HG02852 (cell line): ENCODE measurements at regions not wholly inside any gene's neighbourhood (a gene's known extent, or its start where the extent isn't known, plus 50 kb on each side); places are given as distances from the start of the nearest gene placed in this dataset.
"Not testable (repeated sequence)": the region's sequence is repeated elsewhere in the genome, so short reads cannot be mapped to it uniquely, and the experiment has no call there.

Source experiments
- ATAC-seq: cut with Tn5 transposase; IDR thresholded peaks from one replicate; pipeline ENCODE4 v1.9.1; 2021; ENCODE audit warnings: mild to moderate bottlenecking, moderate library complexity; ENCODE audit not compliant: unreplicated experiment

GRCh38 chr3:80770106-80771074 lies 991.1 kb downstream of the GBE1 start:
- no peak for ATAC-seq

DNA sequence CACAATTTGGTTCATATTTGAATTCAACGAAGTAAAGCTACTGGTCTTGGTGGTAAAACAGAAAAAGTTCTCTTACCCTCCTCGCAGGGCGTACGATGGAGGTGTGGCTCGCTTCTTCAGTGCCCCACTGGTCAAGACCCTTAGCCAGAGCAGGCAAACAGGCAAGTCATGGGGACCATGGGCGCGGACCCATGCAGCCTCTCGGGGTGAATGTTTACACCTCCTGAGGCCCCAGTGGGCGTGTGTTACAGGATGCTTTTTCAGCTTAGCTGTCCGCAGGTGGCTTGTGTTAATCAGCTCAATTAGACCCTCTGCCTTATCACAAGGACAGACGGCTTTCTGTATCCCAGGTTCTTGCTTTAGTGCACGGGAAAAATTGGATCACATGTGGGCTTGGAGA lies 991.8 kb downstream of the GBE1 start:
- no peak for ATAC-seq

DNA sequence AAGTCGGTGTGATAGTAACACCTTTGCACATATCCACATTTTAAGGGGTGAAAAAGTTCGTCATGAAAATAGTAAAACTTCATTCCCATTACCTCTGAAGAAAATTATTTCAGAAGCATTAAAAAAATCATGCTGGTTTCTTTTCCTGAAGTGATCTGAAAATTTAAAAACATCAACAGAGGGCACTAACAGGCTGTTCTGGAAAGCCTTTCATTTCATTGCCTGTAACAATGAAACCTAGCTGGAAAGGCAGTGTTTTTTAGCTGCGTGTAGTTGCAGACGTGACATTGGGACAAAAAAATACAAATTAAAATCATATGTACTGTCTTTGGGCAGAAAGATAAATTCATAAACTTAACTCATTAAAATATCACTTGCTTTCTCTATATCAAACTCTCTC lies 993.8 kb downstream of the GBE1 start:
- no peak for ATAC-seq

GRCh38 chr3:80754969-80755368 lies 987.2 kb upstream of the ROBO1 start:
- ATAC-seq: no peak

- no peak for ATAC-seq
Measured at GRCh38 chr3:80753021-80753420, 985.2 kb upstream of the ROBO1 start.

DNA sequence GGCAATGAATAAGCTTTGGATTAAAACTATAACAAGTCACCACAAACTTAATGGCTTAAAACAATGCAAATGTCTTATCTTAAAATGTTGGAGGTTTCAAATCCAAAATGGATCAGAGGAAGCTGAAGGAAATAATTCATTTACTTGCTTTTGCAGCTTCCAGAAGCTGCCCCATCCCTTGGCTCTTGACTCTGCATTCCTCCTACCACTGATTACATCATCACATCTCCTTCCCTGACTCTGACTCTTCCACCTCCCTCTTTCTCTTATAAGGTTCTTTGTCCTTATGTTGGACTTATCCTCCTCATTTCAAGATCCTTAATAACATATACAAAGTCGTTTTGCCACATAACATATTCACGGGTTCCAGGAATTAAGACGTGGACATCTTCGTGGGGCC lies 982.8 kb upstream of the ROBO1 start:
- ATAC-seq: no peak

DNA sequence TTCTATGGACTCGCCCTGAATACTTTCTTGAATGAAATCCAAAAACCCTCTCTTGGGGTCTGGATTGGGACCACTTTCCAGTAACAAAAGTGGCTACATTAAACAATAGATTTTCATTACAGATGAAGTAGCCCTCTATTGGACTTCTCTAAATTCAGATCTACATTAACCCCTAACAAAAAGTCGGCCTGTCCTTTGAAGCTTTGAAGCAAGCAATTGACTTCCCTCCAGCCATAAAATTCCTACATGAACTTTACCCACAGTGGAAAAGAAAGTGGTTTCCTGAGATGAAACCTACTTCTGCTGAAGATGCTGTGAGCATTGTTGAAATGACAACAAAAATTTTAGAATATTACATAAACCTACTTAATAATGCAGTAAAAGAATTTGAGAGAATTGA lies 967.1 kb upstream of the ROBO1 start:
- no peak for ATAC-seq

DNA sequence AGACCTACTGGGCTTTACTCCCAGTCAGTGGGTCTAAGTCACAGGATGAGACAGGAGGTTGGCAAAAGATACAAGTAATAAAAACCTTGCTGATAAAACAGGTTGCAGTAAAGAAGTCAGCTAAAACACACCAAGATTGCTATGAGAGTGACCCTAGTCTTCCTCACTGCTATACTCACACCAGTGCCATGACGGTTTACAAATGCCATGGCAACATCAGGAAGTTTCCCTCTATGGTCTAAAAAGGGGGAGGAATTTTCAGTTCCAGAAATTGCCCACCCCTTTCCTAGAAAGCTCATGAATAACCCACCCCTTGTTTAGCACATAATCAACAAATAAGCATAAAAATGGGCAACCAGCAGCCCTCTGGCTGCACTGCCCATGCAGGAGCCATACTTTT lies 966.7 kb upstream of the ROBO1 start:
- no peak for ATAC-seq

- no peak for ATAC-seq
Measured at GRCh38 chr3:80733522-80734176, 965.9 kb upstream of the ROBO1 start.

- not testable (repeated sequence) for ATAC-seq
Measured at GRCh38 chr3:80727561-80727960, 959.8 kb upstream of the ROBO1 start.

DNA sequence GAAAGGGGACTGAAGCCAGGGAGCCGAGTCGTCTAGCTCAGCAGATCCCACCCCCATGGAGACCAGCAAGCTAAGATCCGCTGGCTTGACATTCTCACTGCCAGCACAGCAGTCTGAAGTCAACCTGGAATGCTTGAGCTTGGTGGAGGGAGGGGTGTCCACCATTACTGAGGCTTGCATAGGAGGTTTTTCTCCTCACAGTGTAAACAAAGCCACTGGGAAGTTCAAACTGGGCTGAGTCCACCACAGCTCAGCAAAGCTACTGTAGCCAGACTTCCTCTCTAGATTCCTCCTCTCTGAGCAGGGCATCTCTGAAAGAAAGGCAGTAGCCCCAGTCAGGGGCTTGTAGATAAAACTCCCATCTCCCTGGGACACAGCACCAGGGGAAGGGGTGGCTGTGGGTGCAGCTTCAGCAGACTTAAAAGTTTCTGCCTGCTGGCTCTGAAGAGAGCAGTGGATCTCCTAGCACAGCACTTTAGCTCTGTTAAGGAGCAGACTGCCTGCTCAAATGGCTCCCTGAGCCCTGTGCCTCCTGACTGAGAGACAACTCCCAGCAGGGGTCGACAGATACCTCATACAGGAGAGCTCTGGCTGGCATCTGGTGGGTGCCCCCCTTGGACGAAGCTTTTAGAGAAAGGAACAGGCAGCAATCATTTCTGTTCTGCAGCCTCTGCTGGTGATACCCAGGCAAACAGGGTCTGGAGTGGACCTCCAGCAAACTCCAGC lies 942.0 kb upstream of the ROBO1 start:
- ATAC-seq: not testable (repeated sequence)

- no peak for ATAC-seq
Measured at GRCh38 chr3:80705290-80705689, 937.5 kb upstream of the ROBO1 start.

DNA sequence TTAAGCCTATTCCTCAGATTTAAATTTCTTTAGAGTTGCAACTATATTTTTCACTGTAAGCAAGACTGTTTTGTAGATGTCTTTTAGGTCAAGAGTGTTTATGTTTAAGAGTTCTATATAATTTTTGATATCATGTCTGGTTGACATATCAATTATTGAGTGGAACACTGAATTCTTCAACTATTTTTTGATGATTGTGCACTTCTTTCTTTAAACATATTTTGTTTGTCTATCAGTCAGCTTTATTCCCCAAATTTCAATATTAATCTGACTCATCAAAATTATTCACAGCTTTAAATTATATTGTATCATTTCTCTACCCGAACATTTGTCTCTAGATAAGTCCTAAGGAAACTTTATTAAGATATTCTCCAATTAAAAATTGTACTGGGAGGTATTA lies 933.6 kb upstream of the ROBO1 start:
- no peak for ATAC-seq

GRCh38 chr3:80697291-80697690 lies 929.5 kb upstream of the ROBO1 start:
- no peak for ATAC-seq

DNA sequence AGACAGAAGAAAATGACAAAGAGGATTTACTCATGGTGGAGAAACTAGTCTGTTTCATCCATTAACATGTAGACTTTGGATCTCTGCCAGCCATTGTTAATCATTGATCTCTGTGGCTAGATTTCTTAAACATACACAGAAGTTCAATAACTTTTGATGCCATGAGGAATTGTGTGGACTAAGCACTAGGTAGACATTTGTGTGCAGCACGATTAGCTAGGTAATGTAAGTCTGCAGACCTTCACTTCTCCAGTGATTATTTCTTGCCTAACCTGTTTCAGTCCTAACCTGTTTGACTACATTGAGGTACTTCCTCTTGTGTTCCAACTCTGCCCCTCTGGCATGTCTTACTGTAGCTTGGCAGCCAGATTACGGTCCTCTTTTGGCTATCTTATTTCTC lies 928.5 kb upstream of the ROBO1 start:
- ATAC-seq: no peak

GRCh38 chr3:80688814-80689213 lies 921.0 kb upstream of the ROBO1 start:
- no peak for ATAC-seq

DNA sequence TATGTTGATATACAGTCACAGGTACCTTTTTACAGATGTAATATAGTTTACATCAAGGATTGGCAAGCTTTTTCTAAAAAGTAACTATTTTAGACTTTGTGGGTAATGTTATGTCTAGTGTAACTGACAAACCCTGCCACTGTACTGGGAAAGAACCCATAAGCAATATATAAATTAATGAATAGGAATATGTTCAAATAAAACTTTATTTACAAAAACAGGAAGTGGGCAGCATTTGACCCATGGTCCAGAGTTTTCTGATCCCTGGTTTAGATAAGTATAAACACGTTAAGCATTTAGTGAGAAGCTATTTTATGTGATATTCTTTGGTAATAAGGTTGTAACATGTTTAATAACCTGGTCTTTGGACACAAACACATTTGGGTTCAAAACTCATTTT lies 915.2 kb upstream of the ROBO1 start:
- no peak for ATAC-seq

GRCh38 chr3:80682235-80682634 lies 914.4 kb upstream of the ROBO1 start:
- no peak for ATAC-seq

DNA sequence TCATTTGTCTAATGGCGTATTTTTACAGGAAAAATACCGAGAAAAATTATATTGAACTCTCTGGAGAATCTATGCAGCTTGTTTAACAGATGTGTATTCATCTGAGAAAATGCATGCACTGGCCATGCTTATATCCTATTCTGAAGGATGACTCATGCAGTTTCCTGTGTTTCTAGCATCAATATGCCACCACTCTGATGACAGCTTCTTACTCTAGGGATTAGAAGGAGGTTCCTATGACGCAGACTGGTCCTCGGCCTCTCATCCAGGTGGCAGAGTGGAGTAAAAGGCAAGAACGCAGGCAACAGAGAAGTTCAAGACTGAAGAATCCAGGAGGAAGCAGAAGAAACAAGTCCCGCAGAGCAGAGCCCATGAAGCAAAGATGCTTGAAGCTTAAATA lies 910.0 kb upstream of the ROBO1 start:
- no peak for ATAC-seq

DNA sequence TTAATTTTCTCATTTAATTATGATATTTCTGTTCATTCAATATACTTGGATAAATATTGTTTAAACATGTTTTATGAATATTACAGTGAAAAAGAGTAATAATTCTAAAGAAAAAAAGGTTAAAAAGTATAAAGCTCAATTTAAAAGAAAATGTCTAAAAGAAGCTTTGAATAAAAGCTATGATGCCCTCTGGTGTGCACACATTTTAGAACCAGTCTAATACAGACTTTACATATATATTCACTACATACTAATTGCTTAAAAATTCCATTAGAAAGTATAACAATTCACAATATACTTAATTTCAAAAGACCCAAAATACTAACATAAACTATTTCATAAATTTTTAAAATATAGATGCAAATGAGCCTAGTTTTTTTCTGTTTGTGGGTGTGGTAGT lies 909.1 kb upstream of the ROBO1 start:
- no peak for ATAC-seq

DNA sequence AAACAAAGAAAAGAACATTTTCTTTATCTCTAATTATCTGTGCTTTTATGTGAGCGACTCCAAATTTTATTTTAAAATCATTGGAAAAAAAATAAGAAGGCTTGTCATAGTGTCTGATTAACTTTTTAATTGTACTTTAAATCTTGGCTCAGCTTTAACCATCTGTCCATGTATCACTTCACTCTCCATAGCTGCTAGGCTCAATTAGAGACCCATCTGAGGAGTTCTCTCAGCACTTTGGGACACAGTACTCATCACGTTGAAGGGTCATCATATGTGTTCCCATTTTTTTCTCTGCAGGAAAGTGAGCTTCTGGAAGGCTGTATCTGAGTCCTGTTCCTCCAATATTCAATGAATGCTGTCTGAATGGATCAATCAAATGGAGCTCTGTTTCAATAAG lies 908.5 kb upstream of the ROBO1 start:
- no peak for ATAC-seq

DNA sequence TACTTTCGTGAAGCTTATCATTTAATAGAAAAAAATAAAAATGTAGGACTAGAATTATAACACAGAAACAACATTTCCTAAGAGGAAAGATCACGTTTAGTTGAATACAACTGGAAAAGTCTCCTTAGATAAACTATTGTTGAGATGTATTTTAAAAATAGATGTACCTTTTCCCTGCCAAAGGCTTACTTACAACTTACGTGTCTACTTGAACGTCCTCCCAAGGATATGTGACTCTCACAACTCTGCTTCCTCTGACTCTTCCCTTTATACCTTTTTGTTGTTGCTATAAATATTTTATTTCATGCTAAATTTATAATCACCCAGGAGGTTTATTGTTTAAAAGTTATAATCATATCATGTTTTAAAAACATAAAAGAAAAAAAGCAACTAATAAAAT lies 908.0 kb upstream of the ROBO1 start:
- ATAC-seq: no peak
